A673 (cell line): ENCODE measurements at regions not wholly inside any gene's neighbourhood (a gene's known extent, or its start where the extent isn't known, plus 50 kb on each side); places are given as distances from the start of the nearest gene placed in this dataset.

Experiments used
- BruUV-seq: library from RNA; stranded (reverse); fragments of 400-500 nt; replicated peaks from 2 replicates; lab custom pipeline; 2021; lab: Mats Ljungman, UMichigan
- CTCF ChIA-PET: fragments of 300-600 bp; sonication (Branson Sonifier 250); formaldehyde crosslinking; loops from one replicate; lab custom pipeline; 2022; ENCODE audit warnings: antibody characterized with exemption; lab: Charles Lee
- POLR2A ChIA-PET: fragments of 300-600 bp; sonication (Branson Sonifier 250); formaldehyde crosslinking; loops from one replicate; lab custom pipeline; 2022; ENCODE audit warnings: antibody characterized with exemption; ENCODE audit not compliant: low non-redundant PET; lab: Charles Lee
- DNase-seq: peaks from one replicate; pipeline ENCODE4 v3.0.0-alpha.2; 2015; ENCODE audit warnings: low spot score
- H3K27ac ChIP-seq: fragments of 200-600 bp; sonication (generic); 2 replicates; pipeline ENCODE4 v1.5.1; 2016; ENCODE audit warnings: mixed run types, low read depth, mild to moderate bottlenecking, mixed read lengths, antibody characterized with exemption, low read length; ENCODE audit not compliant: poor library complexity, severe bottlenecking
- H3K27me3 ChIP-seq: fragments of 200-600 bp; sonication (generic); replicated peaks from 2 replicates; pipeline ENCODE4 v1.6.1; 2017; ENCODE audit warnings: mixed run types, low read depth, mild to moderate bottlenecking, mixed read lengths, antibody characterized with exemption, low read length; ENCODE audit not compliant: insufficient read depth, poor library complexity
- H3K36me3 ChIP-seq: fragments of 200-600 bp; sonication (generic); 2 replicates; pipeline ENCODE4 v1.6.1; 2016; ENCODE audit warnings: mixed run types, mild to moderate bottlenecking, mixed read lengths, antibody characterized with exemption, low read length; ENCODE audit not compliant: insufficient read depth, poor library complexity, severe bottlenecking
- H3K4me1 ChIP-seq: fragments of 200-600 bp; sonication (generic); 2 replicates; pipeline ENCODE4 v1.6.1; 2017; ENCODE audit warnings: mixed run types, mild to moderate bottlenecking, mixed read lengths, antibody characterized with exemption, low read length; ENCODE audit not compliant: insufficient read depth, poor library complexity, severe bottlenecking
- H3K4me3 ChIP-seq: fragments of 200-600 bp; sonication (generic); 2 replicates; pipeline ENCODE4 v1.5.1; 2016; ENCODE audit warnings: low read depth, mixed run types, mild to moderate bottlenecking, mixed read lengths, low read length; ENCODE audit not compliant: poor library complexity, severe bottlenecking
- H3K9me3 ChIP-seq: fragments of 200-600 bp; sonication (generic); 2 replicates; pipeline ENCODE4 v1.6.1; 2016; ENCODE audit warnings: mixed run types, low read depth, mild to moderate bottlenecking, mixed read lengths, antibody characterized with exemption, low read length; ENCODE audit not compliant: poor library complexity, severe bottlenecking
- EZH2 ChIP-seq: fragments of 200-600 bp; sonication (generic); IDR thresholded peaks from 2 replicates; pipeline ENCODE4 v1.6.1; 2017; ENCODE audit warnings: borderline replicate concordance, low read depth, mild to moderate bottlenecking, mixed read lengths, antibody characterized with exemption, low read length; ENCODE audit not compliant: poor library complexity, severe bottlenecking
- intact Hi-C: fragments of 100-400 bp; cut with micrococcal nuclease; formaldehyde crosslinking; loops from one replicate; pipeline ENCODE4 v1.10.0; 2022; ENCODE audit not compliant: unreplicated experiment
- TF ChIP-seq, protein P1 (sequence below): fragments of 300-800, 200-600 bp; sonication (generic); conservative IDR thresholded peaks from 2 replicates; pipeline ENCODE4 v1.5.1; 2017; ENCODE audit warnings: low read depth, mild to moderate bottlenecking, antibody characterized with exemption, low read length, moderate library complexity, mixed read lengths

DNA sequence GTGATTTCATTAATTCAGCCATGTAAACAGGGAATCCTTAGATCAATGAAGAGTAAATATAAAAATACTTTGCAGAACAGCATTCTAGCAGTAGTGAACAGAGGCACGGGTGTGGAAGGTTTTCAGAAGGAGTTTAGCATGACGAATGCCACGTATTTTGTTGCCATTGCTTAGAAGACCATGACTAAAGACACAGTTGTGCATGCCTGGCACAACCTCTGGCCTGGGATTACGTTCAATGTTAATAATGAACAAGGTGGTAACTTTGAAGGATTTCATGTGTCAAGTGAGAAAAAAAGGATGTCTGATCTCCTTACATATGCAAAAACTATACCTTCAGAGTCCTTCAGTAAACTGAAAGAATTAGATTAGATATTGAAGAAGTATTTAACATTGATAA lies 171.9 kb downstream of the MAGEB5 start:
- Histone ChIP-seq H3K27me3 (no peaks in the 10 kb centered on the region), H3K4me3 (no peak overlapping the region), H3K9me3 (no peaks in the 10 kb centered on the region), H3K4me1 (no peaks in the 10 kb centered on the region), H3K36me3 (no peaks in the 10 kb centered on the region), H3K27ac (no peak overlapping the region)
- ChIA-PET CTCF (no interaction called here), POLR2A (no interaction called here)
- intact Hi-C loops: no loop called here
- TF ChIP-seq, protein P1, sequence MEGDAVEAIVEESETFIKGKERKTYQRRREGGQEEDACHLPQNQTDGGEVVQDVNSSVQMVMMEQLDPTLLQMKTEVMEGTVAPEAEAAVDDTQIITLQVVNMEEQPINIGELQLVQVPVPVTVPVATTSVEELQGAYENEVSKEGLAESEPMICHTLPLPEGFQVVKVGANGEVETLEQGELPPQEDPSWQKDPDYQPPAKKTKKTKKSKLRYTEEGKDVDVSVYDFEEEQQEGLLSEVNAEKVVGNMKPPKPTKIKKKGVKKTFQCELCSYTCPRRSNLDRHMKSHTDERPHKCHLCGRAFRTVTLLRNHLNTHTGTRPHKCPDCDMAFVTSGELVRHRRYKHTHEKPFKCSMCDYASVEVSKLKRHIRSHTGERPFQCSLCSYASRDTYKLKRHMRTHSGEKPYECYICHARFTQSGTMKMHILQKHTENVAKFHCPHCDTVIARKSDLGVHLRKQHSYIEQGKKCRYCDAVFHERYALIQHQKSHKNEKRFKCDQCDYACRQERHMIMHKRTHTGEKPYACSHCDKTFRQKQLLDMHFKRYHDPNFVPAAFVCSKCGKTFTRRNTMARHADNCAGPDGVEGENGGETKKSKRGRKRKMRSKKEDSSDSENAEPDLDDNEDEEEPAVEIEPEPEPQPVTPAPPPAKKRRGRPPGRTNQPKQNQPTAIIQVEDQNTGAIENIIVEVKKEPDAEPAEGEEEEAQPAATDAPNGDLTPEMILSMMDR: no peak
- TF ChIP-seq EZH2: no peak
- no TSS peak for BruUV-seq
- no peak for DNase-seq

DNA sequence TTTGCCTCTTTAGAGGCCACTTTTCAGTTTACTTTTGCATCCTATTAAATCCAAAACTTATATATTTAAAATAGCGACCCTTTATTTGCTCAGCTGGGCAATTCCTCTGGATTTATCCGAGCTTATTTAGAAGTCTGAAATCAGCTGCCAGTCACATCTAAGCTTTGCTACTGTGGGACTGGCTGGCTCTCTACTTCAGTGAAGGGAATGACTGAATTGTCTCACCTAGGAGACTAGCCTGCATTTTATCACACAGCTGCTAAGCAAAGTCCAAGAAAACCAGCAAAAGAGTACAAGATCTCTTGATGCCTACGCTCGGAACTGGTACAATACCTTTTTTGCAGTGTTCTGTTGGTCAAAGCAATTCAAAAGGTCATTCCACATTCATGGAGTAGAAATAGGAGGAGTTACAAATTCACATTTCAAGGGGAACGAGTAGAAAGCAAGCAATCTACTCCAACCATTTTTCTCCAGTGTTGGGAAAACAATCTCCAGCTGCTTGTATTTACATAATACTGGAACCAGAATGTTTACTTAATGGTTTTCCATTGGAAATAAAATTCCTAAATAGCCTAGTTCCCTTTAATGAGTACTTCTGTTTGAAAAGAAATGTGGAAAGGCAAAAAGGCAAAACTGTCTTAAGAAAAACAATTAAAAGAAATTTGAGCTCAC lies 160.2 kb downstream of the MAGEB5 start:
- Histone ChIP-seq H3K36me3 (no peaks in the 10 kb centered on the region), H3K4me3 (no peak overlapping the region), H3K9me3 (peaks cover 3% of the 10 kb centered on the region), H3K27ac (no peak overlapping the region), H3K27me3 (no peaks in the 10 kb centered on the region), H3K4me1 (no peaks in the 10 kb centered on the region)
- CTCF ChIA-PET: no interaction called here
- DNase-seq: no peak
- TF ChIP-seq EZH2: no peak
- TF ChIP-seq, protein P1: no peak
- intact Hi-C loops: no loop called here
- no TSS peak for BruUV-seq
- POLR2A ChIA-PET: no interaction called here

DNA sequence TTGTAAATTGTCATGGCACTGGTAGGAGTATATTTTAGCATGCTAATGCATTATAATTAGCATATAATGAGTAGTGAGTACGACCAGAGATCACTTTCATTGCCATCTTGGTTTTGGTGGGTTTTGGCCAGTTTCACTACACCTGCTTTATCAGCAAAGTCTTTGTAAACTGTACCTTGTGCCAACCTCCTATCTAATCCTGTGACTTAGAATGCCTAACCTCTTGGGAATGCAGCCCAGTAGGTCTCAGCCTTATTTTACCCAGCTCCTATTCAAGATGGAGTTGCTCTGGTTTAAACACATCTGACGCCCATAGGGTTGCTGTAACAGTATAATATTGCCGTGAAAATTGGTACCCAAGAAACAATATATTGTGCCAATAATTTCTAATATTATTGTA lies 159.4 kb downstream of the MAGEB5 start:
- H3K36me3 ChIP-seq: no peaks in the 10 kb centered on the region
- POLR2A ChIA-PET: no interaction called here
- intact Hi-C loops: no loop called here
- DNase-seq: no peak
- peaks cover 3% of the 10 kb centered on the region for H3K9me3 ChIP-seq
- H3K4me1 ChIP-seq: no peaks in the 10 kb centered on the region
- H3K27ac ChIP-seq: no peak overlapping the region
- H3K27me3 ChIP-seq: no peaks in the 10 kb centered on the region
- H3K4me3 ChIP-seq: no peak overlapping the region
- BruUV-seq: no TSS peak
- TF ChIP-seq EZH2: no peak
- TF ChIP-seq, protein P1: no peak
- CTCF ChIA-PET: interaction anchor here (0.7 kb wide), 1 partner anchor 404 kb away, joined by 3 read pairs; no protein-coding TSS in a partner anchor
